ENCODE measurements at regions not wholly inside any gene's neighbourhood (a gene's known extent, or its start where the extent isn't known, plus 50 kb on each side); places are given as distances from the start of the nearest gene placed in this dataset.

DNA sequence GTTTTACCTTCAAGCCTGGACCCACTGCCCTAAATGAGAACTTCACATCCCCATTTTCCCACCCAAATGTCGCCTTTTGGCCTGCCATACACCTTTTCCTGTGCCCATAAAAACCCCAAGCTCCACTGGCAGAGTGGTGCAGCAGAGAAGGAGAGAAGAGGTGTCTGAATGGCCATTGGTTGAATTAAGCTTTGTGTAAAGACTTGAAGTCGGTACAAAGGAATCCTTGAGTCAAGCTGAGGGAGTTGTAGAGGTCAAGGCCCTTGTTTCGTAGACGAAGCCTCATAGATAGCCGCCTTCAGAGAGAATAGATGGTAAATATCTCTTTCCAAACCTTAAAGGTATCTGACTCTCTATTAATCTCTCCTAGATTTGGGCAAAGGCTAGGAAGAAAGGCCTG, 1479.2 kb upstream of the PRR20A start:
- DNase-seq (ENCODE audit: low spot score), result no peak

DNA sequence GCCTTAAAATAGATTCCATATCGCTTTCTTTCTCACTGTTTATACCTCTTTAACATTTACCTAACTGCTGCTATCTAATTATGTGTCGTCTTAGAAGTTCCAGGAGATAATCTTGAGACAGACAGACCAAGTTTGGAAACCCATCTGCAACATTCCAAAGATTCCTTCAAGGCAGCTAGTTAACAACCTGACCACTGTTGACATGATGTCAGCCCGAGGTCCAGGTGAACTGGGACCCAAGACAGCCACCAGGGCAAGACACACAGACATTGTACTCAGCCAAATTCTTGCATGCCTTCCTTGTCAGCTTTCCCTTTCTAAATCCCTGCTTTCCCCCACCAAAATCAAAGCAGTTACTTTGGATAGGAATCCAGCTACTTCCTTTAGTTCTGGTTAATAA, 1476.5 kb upstream of the PRR20A start:
- no peak for DNase-seq (ENCODE audit: low spot score)

DNA sequence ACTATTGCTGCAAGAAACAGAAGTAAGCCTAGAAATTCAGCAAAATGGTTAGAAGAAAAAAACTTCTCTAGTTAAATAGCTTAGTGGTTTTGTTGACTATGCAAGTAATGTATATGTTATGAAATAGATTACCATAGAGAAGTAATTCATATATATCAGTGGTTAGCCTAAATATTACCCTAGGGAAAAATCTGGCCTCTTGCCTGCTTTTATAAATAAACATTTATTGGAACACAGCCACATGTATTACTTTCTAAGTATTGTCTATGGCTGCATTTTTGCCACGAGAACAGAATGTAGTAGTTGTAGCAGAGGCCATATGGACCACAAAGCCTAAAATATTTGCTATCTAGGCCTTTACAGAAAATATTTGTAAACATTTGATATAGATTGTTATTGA, 1471.7 kb upstream of the PRR20A start:
- no peak for DNase-seq (ENCODE audit: low spot score)

DNA sequence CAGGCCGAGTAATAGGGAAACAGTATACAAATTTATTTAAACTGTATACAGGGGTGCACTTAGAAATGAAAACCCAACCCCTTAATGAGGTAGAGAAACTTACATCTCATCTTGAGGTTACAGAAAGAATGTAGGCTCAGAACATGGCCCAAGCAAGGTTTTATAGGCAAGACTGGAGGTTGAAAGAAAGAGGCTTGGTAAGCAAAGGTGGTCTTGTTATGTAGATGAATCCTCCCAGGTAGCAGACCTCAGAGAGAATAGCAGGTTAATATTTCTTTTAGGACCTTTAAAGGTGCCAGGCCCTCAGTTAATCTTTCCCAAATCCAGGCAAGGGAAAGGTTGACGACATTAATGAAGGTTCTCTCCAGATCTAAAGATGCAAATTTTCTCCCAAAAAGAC, 1466.8 kb upstream of the PRR20A start:
- DNase-seq (ENCODE audit: low spot score), result no peak

DNA sequence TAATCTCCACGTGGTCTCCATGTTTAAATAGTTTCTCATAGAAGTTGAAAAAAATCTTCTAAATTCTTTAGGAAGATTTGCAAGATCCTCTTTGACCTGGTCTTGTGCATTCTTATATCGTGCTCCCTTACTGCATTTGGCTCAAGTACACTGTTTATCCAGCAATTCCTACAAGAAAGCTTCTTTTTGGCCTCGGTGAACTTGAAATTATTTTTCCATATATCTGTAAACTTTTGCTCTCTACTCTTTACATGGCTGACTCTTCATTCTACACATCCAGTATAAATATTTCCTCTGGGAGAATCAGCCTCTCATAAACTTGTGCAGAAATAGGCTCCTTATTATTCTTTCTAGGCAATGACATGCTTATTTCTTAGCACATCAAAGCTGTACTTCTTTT, 1457.9 kb upstream of the PRR20A start:
- no peak for DNase-seq (ENCODE audit: low spot score)

DNA sequence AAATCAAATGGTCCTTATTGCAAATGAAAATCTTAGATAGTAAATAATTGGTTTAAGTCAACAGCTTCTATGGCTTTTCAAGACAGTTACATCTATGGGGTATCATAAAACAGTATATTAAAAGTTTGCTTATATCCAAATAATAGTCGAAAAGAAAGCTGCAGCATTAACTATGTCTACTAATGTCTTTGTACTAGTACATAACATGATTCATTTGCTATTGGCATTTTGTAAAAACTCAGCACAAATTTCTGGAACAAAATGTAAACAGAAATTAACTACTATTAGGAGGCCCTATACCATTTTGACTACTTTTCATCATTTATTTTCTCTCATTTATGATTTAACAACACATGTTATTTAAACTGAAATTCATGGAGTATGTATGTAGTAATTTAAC, 1435.2 kb upstream of the PRR20A start:
- no peak for DNase-seq (ENCODE audit: low spot score)

DNA sequence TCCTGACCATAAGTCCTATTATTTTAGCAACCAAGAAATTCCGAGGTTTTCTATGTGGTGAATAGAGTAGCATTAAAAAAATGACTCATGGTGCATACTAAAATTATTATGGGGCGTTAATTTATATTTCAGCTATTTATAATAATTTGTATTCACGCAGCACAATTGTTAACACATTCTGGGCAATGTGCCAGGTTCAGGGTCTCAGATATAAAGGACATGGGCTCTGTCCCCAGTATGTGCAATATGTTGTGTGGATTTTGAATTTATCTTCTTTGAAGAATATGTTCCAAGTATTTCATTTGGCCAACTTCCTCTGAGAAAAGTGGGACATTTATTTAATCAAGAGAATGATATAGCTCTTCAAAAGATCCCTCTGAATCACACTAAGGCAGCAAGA, 1434.7 kb upstream of the PRR20A start:
- DNase-seq (ENCODE audit: low spot score), result no peak

DNA sequence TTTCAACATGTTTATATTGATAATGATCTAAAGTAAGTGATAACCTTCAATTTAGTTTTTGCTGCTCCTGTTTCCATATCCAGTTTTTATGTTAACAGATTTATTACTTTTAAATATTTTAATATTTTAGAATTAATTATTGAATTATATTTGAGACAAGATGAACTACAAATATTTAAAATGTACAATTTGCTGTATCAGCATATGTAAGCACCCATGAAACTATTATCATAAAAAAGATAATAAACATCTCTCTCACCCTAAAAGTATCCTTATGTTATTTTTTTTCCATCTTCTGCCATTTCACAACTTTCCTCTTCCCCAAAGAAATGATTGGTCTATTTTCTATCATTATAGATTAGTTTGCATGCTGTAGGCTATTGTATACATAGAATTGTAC, 1426.6 kb upstream of the PRR20A start:
- no peak for DNase-seq (ENCODE audit: low spot score)

DNA sequence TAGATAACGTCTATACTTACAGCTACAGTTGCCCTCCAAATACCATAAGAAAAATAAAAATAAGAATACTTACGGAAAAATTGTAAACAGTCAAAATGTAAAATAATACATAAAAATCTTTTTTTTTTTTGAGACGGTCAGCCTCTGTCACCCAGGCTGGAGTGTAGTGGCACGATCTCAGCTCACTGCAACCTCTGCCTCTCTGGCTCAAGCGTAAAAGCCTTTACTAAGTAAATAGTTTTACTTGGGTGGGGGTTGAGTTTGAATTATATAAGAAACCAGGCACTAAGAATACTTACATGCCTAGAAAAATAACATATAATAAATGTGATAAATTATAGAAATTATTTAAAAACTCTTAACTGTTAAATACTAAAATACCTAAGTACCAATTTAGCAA, 1413.0 kb upstream of the PRR20A start:
- DNase-seq (ENCODE audit: low spot score), result no peak

DNA sequence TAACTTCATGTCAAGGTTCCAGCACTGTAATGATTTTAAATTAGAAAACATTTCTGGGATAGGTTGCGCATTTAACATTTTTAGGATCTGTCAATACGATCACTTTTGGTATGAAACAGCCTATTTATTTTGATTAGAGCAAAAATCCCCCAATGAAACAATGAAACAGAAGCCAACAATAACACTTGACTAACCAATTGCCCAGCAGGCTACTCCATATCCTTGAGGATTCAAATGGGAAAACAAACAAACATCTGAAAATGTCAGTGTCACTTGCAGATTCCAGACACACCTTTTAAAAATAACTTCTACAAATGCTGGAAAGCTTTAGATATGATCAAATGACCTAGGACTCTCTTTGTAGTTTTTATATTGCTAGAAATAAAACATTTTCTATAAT, 1412.5 kb upstream of the PRR20A start:
- no peak for DNase-seq (ENCODE audit: low spot score)

DNA sequence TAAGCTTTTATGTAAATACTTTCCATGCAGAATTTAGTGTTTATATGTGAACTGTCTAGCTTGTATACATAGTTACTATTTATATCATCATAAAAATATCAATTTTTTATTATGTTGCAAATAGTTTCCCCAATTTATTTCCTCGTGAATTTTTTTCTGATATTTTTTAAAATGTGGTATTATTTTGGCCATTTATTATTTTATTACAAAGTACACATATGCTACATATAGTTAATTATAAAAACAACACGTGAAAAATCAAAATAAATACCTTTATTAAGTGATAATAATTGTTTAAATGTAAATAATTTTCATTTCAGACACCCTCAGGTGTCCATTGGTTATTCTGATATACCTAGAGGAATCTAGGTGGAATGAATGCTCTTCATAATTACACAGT, 1394.9 kb upstream of the PRR20A start:
- DNase-seq (ENCODE audit: low spot score), result no peak

DNA sequence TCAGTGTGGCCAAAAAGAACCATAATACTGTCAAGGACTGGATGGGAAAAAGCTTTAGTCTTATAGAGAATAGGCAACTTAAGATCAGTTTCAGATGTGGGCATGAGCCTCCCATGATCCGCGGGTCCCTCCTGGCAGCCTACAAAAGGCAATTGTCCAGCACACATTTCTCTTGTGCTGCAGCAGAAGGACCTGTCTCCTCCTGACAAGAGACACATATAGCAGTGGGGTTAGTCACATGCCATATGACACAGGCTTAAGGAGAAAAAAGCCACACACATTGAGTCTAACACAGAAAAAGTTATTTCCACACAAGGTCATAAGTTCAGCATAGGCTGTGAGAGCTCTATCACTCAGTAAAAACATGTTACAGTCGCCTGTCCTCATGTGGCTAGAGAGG, 1378.7 kb upstream of the PRR20A start:
- no peak for DNase-seq (ENCODE audit: low spot score)

DNA sequence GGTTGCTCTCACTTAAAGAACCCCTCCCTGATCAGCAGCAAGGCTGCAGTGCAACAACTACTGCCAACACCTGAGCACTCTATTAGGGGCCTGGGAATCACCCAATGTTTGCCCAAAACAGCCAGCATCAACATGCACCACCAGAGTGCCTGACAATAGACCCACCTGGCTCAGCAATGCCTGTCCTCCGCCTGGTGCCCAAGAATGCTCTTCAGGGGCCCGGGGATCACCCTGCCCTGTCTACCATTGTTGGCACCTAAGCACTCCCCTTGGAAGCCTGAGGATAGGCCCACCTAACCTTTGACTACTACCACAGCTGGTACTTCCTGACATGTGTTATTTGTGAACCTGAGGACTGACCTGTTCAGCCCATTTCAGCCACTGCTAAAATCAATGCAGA, 1363.1 kb upstream of the PRR20A start:
- DNase-seq (ENCODE audit: low spot score), result no peak

DNA sequence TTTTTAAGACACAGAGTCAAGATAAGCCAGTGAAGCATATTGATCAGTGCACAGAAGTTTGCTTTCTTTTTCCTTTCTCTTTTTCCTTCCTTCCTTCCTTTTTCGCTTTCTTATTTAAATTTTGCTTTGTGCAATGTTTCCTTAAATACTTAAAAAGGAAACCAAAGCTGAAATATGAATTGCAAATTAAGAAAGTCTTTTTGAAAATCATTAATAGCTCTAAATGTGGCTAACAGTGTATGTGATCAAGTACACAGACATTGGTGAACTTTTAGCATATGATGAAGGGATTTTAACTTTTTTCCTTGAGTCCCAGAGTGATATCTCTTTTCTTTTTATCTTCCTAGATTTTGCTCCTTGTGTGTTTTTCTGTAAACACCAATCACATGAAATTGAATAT, 1356.9 kb upstream of the PRR20A start:
- no peak for DNase-seq (ENCODE audit: low spot score)

DNA sequence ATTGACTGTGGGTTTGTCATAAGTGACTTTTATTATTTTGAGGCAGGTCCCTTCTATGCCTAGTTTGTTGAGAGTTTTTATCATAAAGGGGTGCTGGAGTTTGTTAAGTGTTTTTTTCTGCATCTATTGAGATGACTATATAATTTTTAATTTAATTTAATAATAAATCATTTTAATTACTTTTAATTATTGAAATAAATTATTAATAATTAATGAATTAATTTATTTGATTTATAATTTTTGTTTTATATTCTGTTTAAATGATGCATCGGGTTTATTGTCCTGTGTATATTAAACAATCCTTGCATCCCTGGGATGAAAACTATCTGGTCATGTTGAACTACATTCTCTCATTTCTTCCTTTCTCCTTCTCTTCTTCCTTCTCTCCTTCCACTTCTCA, 1352.2 kb upstream of the PRR20A start:
- no peak for DNase-seq (ENCODE audit: low spot score)

DNA sequence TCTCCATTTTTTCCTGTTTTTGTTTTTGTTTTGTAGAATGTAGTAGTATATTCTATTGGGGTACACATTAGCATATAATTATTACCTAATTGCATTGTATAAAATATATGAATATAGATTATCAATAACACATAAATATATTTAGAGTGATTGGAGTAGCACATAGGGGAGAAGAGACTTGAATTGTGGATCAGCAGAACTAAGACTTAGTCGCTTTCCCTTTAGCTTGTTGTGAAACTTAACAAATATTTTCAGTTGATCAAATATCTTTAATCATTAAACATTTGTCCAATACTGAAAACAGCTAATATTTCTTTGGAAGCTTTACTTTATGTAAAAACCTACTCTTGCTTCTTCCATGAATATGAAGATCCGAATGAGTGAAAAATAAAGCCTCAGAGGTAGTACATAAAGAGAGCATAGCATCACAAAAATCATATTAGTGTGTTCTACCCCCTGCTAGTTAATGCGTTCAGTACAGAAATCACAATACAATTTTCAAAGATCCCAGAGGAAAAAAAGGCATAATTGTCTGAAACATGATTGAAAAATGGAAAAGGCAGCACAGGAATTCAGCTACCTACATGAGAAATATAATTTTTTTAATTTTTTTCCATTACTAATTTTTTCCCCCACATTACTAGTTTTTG, 1348.0 kb upstream of the PRR20A start:
- DNase-seq (ENCODE audit: low spot score), result no peak

DNA sequence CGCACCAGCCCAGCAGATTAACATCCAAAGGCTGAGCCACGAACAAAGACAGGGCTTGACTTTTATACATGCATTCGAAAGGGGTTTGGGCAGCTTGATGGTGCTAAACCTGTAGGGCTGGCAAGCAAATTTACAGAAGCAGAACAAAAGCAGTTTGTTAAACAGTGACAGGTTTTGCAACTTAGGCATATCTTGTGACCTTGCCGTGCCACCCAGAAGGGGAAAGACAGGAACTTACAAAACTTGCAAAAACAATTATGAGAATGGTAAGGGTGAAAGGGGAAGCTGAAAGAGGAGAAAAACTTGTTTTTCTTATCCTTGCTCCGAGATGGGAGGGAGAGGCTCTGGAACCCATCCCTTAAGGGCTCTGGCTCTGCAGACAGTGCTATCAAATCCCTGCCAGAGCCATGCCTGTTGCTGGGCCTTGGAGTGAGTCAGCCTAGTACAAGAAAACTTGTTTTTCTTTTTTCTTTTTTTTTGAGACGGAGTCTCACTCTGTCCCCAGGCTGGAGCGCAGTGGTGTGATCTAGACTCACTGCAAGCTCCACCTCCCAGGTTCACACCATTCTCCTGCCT, 1325.2 kb upstream of the PRR20A start:
- no peak for DNase-seq (ENCODE audit: low spot score)

DNA sequence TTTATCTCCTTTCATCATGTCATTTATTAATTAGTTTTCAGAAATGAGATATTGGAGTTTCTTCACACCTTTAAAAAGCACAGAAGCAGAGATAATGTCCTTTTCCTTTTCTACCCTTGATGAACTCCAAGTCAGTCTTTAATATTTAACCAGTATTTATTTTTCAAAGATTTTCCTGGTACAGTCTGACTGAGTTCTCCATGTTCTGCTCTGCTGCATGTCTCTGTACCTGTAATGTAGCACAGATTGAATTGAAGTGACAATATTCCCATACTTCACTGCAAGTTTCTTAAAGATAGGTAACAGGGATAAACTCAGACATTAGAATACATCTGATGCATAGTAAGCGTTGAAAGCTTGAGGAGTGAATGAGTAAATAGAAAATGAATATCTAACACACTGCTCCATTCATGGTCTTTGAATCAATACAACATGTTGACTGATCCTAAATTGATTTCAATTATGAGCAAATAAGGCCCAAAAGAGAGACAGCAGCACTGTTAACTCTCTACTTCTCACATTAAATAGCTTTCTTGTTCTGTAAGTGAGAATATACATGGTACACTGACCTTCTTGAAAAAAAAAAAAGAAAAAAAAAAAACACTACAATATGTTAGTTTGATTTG, 1323.6 kb upstream of the PRR20A start:
- no peak for DNase-seq (ENCODE audit: low spot score)

DNA sequence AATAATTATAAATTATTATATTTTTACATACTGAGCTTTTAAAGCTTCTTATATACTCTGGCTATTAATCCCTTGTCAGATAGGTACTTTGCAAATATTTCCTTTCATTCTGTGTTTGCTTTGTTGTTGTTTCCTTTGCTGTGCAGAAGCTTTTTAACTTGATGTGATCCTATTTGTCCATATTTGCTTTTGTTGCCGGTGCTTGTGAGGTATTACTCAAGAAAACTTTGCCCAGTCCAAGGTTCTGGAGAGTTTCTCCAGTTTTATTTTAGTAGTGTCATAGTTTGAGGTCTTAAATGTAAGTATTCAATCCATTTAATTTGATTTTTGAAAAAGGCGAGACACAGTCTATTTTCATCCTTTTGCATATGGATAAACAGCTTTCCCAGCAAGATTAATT, 1319.9 kb upstream of the PRR20A start:
- no peak for DNase-seq (ENCODE audit: low spot score)

DNA sequence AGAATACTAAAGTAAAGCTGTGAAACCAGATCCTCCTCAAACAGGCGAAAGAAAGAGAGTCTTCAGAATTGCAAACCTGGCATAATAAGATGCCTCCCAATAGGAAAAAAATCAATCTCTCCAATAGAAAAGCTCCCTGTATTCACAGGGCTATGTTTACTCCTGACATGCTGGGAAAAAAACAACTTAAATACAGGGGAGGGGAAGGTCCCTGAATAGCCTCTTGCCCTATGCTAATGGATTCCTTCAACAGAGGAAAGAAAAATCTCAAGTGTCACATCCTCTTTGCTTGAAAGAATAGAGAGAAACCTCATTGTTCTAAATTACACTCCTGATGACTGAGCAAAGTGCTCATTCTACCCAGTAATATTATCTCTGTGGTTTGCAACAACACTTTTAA, 1271.1 kb upstream of the PRR20A start:
- DNase-seq (ENCODE audit: low spot score), result no peak

DNA sequence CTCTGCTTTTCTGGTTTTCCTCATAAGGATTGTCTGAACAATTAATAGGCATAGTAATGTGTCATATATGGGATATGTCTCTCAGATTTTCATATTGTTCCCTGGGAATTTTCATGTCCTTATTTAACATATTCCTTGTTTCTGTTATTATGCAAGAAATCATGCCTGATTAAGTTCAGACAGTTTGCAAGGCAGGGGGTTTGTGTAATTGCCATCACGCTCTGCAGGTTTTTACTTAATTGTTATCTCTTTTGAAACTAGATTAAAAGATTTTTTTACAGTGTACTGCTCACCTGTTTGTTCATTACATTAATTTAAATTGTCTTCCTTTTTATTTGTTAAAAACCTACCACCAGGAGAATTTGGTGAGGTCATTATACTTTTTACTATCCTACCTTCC, 1253.2 kb upstream of the PRR20A start:
- no peak for DNase-seq (ENCODE audit: low spot score)

DNA sequence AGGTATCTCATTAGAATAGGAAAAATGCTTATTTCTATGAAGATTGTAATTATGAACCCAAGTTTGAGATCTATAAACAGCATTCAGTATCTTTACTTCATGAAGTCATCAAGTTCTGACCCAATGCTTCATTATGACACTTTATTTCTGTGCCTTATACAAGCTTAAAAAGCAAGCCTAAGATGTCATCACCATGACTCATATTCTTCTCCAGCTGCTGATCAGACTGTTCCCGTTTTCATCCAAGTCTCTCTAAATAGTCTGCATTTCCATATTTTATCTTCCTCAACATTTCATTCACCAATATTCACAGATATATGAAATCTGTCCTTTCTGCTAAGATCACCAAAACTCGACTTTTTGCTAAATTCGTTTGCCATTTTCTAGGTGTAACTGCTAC, 1247.2 kb upstream of the PRR20A start:
- DNase-seq (ENCODE audit: low spot score), result no peak

DNA sequence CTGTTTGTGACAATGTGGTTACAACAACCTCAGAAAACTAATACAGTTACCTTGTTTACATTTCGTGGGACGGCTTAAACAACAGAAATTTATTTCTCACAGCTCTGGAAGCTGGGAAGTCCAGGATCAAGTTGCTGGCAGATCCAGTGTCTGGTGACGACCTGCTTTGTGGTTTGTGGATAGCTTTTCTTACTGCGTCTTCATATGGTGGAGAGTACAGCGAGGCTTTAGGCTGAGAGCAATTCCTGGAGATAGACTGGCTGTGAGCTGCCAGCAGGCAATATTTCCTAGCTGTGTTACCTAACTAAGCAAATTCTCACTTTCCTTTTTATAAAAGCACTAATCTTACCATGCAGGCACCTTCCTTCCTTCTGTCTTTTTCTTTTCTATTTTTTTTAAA, 1203.5 kb upstream of the PRR20A start:
- DNase-seq (ENCODE audit: low spot score), result no peak

DNA sequence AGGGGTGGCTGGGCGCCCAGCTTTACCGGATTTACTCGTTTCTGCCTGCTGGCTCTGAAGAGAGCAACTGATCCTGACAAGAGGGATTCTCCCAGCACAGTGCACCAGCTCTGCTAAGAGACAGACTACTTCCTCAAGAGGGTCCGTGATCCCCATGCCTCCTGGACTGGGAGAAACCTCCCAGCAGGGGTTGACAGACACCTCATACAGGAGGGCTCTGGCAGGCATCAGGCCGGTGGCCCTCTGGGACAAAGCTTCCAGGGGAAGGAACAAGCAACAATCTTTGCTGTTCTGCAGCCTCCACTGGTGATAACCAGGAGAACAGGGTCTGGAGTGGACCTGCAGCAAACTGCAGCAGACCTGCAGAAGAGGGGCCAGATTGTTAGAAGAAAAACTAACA, 1192.5 kb upstream of the PRR20A start:
- DNase-seq (ENCODE audit: low spot score), result no peak

All from cerebellar cortex (tissue), 1 donor.